ENCODE measurements at regions not wholly inside any gene's neighbourhood (a gene's known extent, or its start where the extent isn't known, plus 50 kb on each side); places are given as distances from the start of the nearest gene placed in this dataset.

GRCh38 chr18:56120782-56121181 is 517.6 kb downstream of the TXNL1 start:
- no peak overlapping the region for H3K4me3 ChIP-seq (ENCODE audit: low read depth, low read length)
- TF ChIP-seq CTCF (IDR thresholded peaks at IDR 0.05; ENCODE audit: low read depth, low read length): no peak

- no peak for TF ChIP-seq CTCF (IDR thresholded peaks at IDR 0.05; ENCODE audit: low read depth, low read length)
- H3K4me3 ChIP-seq (ENCODE audit: low read depth, low read length): no peak overlapping the region
These were observed 518.7 kb downstream of the TXNL1 start for GRCh38 chr18:56119681-56120080.

- TF ChIP-seq CTCF (IDR thresholded peaks at IDR 0.05; ENCODE audit: low read depth, low read length): no peak
- H3K4me3 ChIP-seq (ENCODE audit: low read depth, low read length): no peak overlapping the region
These were observed 520.0 kb downstream of the TXNL1 start for GRCh38 chr18:56118422-56118821.

- no peak for TF ChIP-seq CTCF (IDR thresholded peaks at IDR 0.05; ENCODE audit: low read depth, low read length)
- no peak overlapping the region for H3K4me3 ChIP-seq (ENCODE audit: low read depth, low read length)
These were observed 523.0 kb downstream of the TXNL1 start for GRCh38 chr18:56115071-56116015.

GRCh38 chr18:56112984-56113383 is 525.0 kb upstream of the TCF4 start:
- H3K4me3 ChIP-seq (ENCODE audit: low read depth, low read length): no peak overlapping the region
- TF ChIP-seq CTCF (IDR thresholded peaks at IDR 0.05; ENCODE audit: low read depth, low read length): no peak

GRCh38 chr18:56112013-56112749 is 524.2 kb upstream of the TCF4 start:
- TF ChIP-seq CTCF (IDR thresholded peaks at IDR 0.05; ENCODE audit: low read depth, low read length): no peak
- no peak overlapping the region for H3K4me3 ChIP-seq (ENCODE audit: low read depth, low read length)

GRCh38 chr18:56109757-56110156 is 521.8 kb upstream of the TCF4 start:
- H3K4me3 ChIP-seq (ENCODE audit: low read depth, low read length): no peak overlapping the region

More at GRCh38 chr18:56109757-56110156, 521.8 kb upstream of the TCF4 start:
- no peak for TF ChIP-seq CTCF (IDR thresholded peaks at IDR 0.05; ENCODE audit: low read depth, low read length)

Measured in WI38 (cell line).